ENCODE measurements at regions not wholly inside any gene's neighbourhood (a gene's known extent, or its start where the extent isn't known, plus 50 kb on each side); places are given as distances from the start of the nearest gene placed in this dataset.

- no CpG with 5 or more reads among the region's 1 CpG for WGBS (ENCODE audit: extremely low coverage, insufficient read length, low lambda C conversion rate)
Measured at GRCh38 chr2:220332886-220333285, 705.5 kb downstream of the SLC4A3 start.

More at GRCh38 chr2:220332886-220333285, 705.5 kb downstream of the SLC4A3 start:
- no peak overlapping the region for H2AK5ac ChIP-seq (ENCODE audit: insufficient read length, low read length)
- Mint-ChIP-seq H3K27ac (no peak overlapping the region), H3K27me3 (ENCODE audit: low read depth) (no peaks in the 10 kb centered on the region; the same call in 1 of the 2 replicates), H3K4me1 (peaks cover 0 to 2% of the 10 kb centered on the region in 2 experiments; a peak in 1 of 4 replicates), H3K9me3 (peaks cover 0 to 16% of the 10 kb centered on the region in 2 experiments; a peak in 4 of 5 replicates), H3K4me3 (no peak overlapping the region), H3K36me3 (ENCODE audit: insufficient read depth in 1 of 3, low read depth in 3 of 3) (peaks cover 2 to 15% (median 4%) of the 10 kb centered on the region in 3 experiments; a peak in 3 of 7 replicates)
- no peak overlapping the region for H3K4ac ChIP-seq (ENCODE audit: low read depth, low read length)
- H3K14ac ChIP-seq (ENCODE audit: insufficient read depth, low read length), result no peak overlapping the region
- no peak overlapping the region for H4K8ac ChIP-seq (replicated peaks; ENCODE audit: insufficient read length, low read depth, low read length)
- no peaks in the 10 kb centered on the region for H3K23me2 ChIP-seq (ENCODE audit: insufficient read length, low read depth, low read length, poor library complexity, severe bottlenecking)
- H3K56ac ChIP-seq (ENCODE audit: insufficient read length, low read depth, low read length), result no peak overlapping the region
- no peak overlapping the region for H2AFZ ChIP-seq (ENCODE audit: low read length)
- TF ChIP-seq CTCF (conservative IDR thresholded peaks at IDR 0.05), result no peak
- H3K4me2 ChIP-seq (ENCODE audit: insufficient read depth, insufficient read length, low read length), result no peak overlapping the region
- H2BK15ac ChIP-seq (ENCODE audit: low read depth, low read length), result no peak overlapping the region
- H3T11ph ChIP-seq (ENCODE audit: low read length), result no peak overlapping the region
- no peaks in the 10 kb centered on the region for H3K9me3 ChIP-seq (ENCODE audit: control insufficient read depth, low read depth, low read length)
- DNase-seq, result no peak
- H3K79me2 ChIP-seq (ENCODE audit: insufficient read depth, low read length), result no peaks in the 10 kb centered on the region
- no peaks in the 10 kb centered on the region for H3K27me3 ChIP-seq (ENCODE audit: insufficient read depth, low read length)
- no peak overlapping the region for H2BK20ac ChIP-seq (ENCODE audit: low read depth, low read length, poor library complexity, severe bottlenecking)
- H4K5ac ChIP-seq (ENCODE audit: insufficient read length, low read depth, low read length), result no peak overlapping the region
- no peak overlapping the region for H3K27ac ChIP-seq (ENCODE audit: insufficient read length, low read depth, low read length)
- H2BK12ac ChIP-seq (ENCODE audit: insufficient read length, low read depth, low read length), result no peak overlapping the region
- H2BK5ac ChIP-seq (ENCODE audit: insufficient read length, low read length), result no peak overlapping the region
- no peak overlapping the region for H4K91ac ChIP-seq (ENCODE audit: insufficient read length, low read depth, low read length)
- no peaks in the 10 kb centered on the region for H3K4me1 ChIP-seq (ENCODE audit: insufficient read depth, low read length)
- no peak overlapping the region for H3K18ac ChIP-seq (ENCODE audit: insufficient read length, low read depth, low read length)
- no peak overlapping the region for H3K23ac ChIP-seq (ENCODE audit: insufficient read length, low read depth, low read length)
- H3K79me1 ChIP-seq (ENCODE audit: insufficient read depth, low read depth, low read length, poor library complexity, severe bottlenecking), result no peaks in the 10 kb centered on the region
- no peak overlapping the region for H2BK120ac ChIP-seq (ENCODE audit: low read depth, low read length, poor library complexity, severe bottlenecking)
- no peak overlapping the region for H3K9ac ChIP-seq (ENCODE audit: extremely low read depth, insufficient read length, low read length)
- H4K20me1 ChIP-seq (ENCODE audit: control insufficient read depth, insufficient read depth, insufficient read length), result no peaks in the 10 kb centered on the region
